GM18507 (cell line): ENCODE measurements at regions not wholly inside any gene's neighbourhood (a gene's known extent, or its start where the extent isn't known, plus 50 kb on each side); places are given as distances from the start of the nearest gene placed in this dataset.

Experiments used
- DNase-seq: peaks from one replicate; pipeline ENCODE4 v3.0.0; 2011; ENCODE audit warnings: low read depth; ENCODE audit not compliant: insufficient read length; ENCODE audit errors: extremely low spot score
- FAIRE-seq: peaks from 2 replicates; lab custom pipeline; 2011; peaks lifted over from hg19 to GRCh38; lab: Jason Lieb, UNC

- FAIRE-seq, result no peak
- no peak for DNase-seq
These were observed 117.4 kb upstream of the SOX5 start for GRCh38 chr12:24066865-24067264.

DNA sequence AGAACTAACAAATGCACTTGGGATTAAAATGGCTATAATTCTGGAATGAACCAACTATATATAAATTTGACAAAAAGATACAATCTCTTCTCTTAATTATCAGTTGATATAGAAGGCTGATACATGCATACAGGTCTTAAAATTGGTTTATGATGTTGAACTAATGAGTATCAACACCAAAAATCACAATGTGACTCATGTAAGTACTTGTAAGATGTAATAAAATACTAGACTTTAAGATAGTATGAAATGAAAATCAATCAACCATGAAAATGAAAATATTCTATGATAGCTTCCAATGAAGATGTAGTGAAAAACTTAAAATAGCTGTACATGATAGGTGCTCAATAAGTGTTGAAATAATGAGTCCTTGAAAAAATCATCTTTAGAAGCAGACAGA lies 116.6 kb upstream of the SOX5 start:
- no peak for DNase-seq
- FAIRE-seq, result no peak

GRCh38 chr12:24062642-24063245 lies 113.3 kb upstream of the SOX5 start:
- no peak for FAIRE-seq
- DNase-seq, result no peak

DNA sequence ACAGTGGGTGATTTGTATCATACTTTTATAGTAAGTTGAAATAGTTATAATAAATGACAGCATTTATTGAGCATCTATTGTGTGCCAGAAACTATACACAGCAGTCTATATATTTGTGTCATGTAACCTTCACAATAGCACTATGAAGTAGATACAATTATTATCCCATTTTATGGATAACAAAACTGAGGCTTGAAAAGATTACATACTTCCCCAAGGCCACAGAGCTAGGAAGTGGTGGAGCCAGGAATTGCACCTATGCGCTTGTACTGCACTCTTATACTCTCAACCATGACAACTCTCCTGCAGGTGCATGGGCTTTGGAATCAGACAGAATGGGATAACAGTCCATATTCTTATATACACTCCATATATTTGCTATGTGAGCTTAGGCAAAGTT lies 110.6 kb upstream of the SOX5 start:
- FAIRE-seq (no peak), DNase-seq (no peak)

DNA sequence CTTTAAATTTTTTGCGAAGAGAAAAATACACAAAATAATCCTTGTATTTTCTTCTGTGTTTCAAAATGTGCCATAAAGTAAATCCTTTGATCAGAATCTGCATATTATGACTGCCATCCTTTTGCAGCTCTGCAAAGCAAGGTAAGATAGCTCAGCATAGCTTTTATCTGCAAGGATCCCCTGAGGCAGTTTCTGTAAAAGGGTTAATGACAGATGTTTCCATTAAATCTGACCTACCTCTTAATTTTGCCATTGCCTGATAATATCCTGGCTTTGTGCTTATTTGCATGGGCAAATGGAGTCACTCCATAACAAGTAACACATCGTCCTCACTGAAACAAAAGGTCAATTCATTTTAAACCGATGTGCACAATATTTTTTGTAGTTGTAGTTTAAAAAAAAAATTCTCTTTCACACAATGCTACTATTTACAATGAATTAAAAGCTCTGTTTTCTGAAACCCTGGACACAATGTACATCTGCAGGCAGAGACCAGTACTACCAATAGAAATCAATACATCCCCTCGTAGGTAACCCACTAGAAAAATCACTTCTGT lies 108.5 kb upstream of the SOX5 start:
- DNase-seq (no peak), FAIRE-seq (no peak)

- no peak for FAIRE-seq
- DNase-seq, result no peak
These were observed 106.3 kb upstream of the SOX5 start for GRCh38 chr12:24055747-24056146.

DNA sequence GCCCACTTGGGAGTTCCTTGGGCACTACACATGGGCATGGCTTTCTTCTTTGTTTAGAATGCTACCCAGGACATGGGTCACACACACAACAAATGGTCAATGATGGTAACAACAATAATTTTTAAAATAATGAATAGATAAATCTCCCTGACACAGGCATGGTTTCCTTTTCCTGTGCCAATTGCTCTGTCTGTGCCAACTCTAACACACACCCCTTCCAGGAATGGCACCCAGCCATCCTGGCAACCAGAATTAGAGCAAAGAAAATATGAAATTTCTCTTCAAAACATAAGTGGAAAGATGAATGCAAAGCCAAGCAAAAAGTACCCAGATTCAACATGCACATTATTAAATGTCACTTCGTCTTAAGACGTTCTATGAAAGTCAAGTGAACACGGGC lies 104.9 kb upstream of the SOX5 start:
- no peak for FAIRE-seq
- no peak for DNase-seq

GRCh38 chr12:24049728-24050127 lies 100.3 kb upstream of the SOX5 start:
- DNase-seq, result no peak
- no peak for FAIRE-seq

DNA sequence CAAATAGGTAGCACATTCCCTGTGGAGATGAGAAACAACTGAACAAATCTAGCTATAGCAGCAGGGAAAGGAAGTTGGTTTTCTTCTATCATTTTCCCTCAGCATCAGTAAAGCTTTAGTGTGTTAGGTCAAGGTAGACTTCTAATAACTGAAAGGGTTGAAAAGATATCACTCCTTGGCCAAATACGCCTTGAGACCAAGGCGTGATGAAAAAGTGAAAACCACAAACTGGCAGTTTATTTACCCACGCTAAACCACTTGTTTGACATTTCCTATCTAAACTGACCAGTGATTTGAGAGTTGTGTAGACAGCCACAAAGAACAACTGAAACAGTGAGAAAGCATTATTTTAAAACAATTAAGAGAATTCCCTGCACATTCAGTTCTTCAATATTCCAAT lies 99.6 kb upstream of the SOX5 start:
- DNase-seq (no peak), FAIRE-seq (peak; percentile 26)

GRCh38 chr12:24048446-24048845 lies 99.0 kb upstream of the SOX5 start:
- DNase-seq (no peak), FAIRE-seq (no peak)

DNA sequence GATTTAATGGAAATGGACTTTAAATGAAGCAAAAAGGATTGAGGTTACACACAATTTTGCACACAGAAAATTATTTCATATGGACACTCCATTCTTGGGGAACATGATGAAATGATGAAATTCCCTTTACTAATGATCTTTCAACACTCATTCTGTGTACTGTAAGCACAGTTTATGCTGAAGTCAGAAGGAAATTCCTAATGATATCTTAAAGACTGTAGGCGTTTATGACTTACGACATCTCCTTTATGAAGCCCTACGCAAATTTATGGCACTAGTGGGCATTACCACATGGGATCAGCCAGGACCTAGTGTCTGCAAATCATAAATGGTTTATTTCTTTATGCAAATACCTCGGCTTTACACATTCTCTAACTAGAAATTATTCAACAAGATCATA lies 97.9 kb upstream of the SOX5 start:
- DNase-seq (no peak), FAIRE-seq (no peak)

GRCh38 chr12:24045816-24046257 lies 96.4 kb upstream of the SOX5 start:
- DNase-seq (no peak), FAIRE-seq (no peak)

- DNase-seq (no peak), FAIRE-seq (no peak)
These were observed 95.7 kb upstream of the SOX5 start for GRCh38 chr12:24044941-24045703.

DNA sequence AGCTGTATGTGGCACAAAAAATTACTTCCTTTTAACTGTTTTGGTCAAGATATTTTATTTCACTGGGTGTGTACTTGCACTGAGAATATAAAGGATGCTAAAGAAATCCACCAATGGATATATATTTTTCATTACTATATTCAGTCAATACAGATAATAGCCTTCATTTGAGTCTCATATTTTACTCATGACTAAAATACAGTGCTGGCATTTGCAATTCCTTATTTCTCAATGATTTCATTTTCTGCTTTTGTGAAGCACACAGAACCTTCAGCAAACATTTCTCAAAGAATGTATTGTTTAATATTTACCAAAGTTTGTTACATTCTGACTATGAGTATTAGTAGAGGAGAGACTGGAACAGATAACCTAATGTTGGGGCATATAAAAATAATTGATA lies 93.2 kb upstream of the SOX5 start:
- no peak for DNase-seq
- no peak for FAIRE-seq

DNA sequence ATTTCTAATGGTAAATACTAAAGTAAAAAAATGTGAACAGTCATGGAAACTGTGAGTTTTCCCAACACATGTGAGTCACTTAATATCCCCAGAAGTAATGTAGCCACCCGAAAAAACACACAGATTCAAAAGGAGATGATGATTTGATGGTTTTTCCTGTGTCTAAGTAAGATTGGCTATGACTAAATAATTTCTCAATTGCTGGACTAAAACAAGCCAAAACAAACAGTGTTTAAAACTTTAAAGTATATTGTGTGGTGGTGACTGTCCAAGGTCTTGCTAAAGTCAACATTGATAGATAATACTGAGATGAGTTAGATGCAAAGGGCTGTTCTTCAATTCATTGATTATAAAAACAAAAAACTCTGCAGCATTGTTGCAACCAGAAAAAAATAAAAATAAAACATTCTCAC lies 89.6 kb upstream of the SOX5 start:
- DNase-seq (no peak), FAIRE-seq (no peak)

DNA sequence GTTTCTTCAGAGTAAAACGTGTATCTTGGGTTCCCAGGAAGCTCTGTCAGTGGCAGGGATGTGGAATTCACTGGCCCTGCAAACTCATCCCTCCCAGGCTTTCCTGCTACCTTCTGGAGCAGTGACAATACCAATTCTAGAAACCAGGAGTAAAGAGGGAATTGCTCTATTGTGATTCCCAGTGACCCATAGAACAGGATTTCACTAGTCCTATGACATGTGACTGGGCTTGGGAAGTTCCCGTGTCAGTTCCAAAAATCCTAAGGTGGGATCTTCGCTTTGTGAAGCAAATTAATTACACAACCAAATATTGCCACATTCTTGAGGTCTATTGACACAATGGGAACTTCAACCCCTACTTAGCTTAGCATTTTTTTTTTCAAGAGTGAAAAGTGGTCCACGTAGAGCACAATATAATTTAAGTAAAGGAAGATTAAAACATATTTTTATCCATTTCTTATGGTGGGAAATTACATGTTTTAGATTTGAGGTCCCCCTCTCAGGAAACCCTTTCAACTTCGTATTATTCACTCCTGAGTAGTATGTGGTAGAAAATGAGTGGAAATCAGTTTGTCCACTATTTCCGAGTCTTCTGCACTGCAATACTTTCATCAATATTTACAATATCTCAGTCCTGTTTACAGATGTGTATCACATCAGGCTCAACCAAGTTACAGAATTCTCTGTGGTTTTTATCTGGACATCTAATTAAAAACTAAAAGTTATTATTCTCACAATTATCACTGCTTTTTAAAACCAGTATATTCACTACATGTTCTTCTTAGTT lies 88.9 kb upstream of the SOX5 start:
- no peak for FAIRE-seq
- DNase-seq, result no peak

- FAIRE-seq, result no peak
- DNase-seq, result no peak
These were observed 87.2 kb upstream of the SOX5 start for GRCh38 chr12:24036438-24037216.

DNA sequence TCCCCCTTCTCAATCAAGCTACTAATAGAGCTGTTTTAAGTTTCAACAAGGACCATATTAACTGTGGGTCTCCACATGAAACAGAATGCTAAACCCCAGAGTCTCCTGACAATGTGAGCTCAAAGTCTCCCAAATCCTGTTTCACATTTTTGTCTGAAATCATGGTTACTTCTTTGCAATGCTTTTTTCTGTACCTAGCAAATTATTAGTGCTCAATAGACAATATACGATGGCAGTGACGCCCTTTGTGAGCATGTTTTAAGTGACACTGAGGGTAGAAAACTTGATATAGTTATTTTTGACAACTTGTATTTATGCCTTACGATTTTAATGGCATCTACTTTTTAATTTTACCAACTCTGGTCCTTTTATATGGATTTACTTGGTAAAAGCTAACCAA lies 85.4 kb upstream of the SOX5 start:
- no peak for FAIRE-seq

DNA sequence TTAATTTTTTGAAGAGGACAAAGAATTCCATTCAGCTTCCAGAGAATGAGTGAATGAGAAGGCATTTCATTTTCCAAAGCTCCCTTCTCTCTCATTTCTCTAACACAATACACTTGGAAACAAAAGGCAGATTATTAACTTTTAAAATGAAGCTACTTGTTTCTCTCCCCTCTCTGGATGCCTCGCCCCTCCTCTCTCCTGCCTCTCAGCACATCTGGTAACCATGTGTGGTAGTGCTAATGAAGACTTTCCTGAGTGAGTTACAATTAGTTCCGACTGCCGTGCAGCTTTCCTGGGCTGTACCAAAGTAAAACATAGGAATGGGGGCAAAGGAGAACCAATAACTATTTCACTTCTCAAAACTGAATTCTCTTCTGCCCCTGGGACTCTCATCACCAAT lies 84.7 kb upstream of the SOX5 start:
- DNase-seq (no peak), FAIRE-seq (no peak)

More for the DNA sequence above, 85.4 kb upstream of the SOX5 start:
- DNase-seq, result no peak

- DNase-seq (no peak), FAIRE-seq (no peak)
These were observed 77.9 kb upstream of the SOX5 start for GRCh38 chr12:24027352-24027751.
